GM21717 (cell line): ENCODE measurements at regions not wholly inside any gene's neighbourhood (a gene's known extent, or its start where the extent isn't known, plus 50 kb on each side); places are given as distances from the start of the nearest gene placed in this dataset.
"Not testable (repeated sequence)": the region's sequence is repeated elsewhere in the genome, so short reads cannot be mapped to it uniquely, and the experiment has no call there.

Experiments used
- ATAC-seq: cut with Tn5 transposase; IDR thresholded peaks from one replicate; pipeline ENCODE4 v1.9.1; 2021; ENCODE audit warnings: mild to moderate bottlenecking, moderate library complexity; ENCODE audit not compliant: unreplicated experiment

GRCh38 chr11:23632293-23632692, 772.0 kb upstream of the CCDC179 start:
- no peak for ATAC-seq

GRCh38 chr11:23644443-23644842, 784.2 kb upstream of the CCDC179 start:
- no peak for ATAC-seq

DNA sequence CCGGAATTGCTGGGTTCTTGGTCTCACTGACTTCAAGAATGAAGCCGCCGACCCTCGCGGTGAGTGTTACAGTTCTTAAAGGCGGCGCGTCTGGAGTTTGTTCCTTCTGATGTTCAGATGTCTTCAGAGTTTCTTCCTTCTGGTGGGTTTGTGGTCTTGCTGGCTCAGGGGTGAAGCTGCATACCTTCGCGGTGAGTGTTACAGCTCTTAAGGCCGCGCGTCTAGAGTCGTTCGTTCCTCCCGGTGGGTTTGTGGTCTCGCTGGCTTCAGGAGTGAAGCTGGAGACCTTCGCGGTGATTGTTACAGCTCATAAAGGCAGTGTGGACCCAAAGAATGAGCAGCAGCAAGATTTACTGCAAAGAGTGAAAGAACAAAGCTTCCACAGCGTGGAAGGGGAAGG, 792.1 kb upstream of the CCDC179 start:
- ATAC-seq, result not testable (repeated sequence)

- no peak for ATAC-seq
Observed at GRCh38 chr11:23653071-23653675, 792.9 kb upstream of the CCDC179 start.

DNA sequence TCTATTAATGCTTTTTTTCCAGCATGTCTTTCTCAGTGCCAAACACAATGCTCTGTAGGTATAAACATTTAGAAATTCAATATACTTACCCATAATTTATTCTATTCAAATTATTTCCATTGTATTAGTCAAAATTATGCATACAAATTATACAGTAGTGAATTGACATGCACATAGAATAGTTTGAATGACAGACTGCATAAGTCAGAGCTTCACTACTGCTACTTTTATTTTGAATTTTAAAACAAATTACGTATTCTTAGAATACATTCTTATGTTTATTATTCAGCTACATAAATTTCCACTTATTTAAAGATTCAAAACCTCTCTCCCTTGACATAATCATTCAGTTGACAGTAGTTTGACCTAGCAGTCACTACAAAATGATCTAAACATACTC, 808.0 kb upstream of the CCDC179 start:
- no peak for ATAC-seq

DNA sequence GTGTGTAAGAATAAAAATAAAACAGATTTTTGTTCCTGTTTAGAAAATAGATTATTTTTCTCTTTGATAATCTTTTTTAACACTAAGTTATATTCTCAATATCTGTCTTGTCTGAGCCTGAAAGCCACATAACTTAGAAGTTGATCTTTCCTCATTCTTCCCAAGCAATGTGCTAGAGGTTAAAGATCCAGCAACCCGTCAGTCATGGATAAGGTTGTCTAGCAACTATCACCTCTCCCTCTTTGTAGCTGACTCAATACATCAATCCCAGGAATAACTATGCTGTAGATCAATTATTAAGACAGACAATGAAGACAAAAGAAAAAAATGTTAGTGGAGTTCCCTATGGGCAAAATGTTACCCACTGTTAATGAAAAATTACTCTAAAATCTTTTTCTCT, 813.1 kb upstream of the CCDC179 start:
- no peak for ATAC-seq

DNA sequence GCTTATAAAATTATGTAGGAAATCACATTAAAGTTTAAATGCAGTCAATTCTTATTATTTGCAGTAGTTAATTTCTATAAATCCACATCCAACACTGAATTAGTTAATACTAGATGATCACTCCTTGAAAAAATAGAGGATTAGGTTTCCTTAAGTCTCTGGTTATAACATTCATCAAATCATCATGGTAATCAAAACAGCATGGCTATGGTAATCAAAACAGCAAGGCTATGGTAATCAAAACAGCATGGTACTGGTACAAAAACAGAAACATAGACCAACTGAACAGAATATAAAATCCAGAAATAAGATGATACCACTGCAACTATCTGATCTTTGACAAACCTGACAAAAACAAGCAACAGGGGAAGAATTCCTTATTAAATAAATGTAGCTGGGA, 814.6 kb upstream of the CCDC179 start:
- no peak for ATAC-seq

GRCh38 chr11:23679041-23679440, 817.8 kb upstream of the LUZP2 start:
- no peak for ATAC-seq

- ATAC-seq, result no peak
Observed at GRCh38 chr11:23679981-23680380, 816.9 kb upstream of the LUZP2 start.

DNA sequence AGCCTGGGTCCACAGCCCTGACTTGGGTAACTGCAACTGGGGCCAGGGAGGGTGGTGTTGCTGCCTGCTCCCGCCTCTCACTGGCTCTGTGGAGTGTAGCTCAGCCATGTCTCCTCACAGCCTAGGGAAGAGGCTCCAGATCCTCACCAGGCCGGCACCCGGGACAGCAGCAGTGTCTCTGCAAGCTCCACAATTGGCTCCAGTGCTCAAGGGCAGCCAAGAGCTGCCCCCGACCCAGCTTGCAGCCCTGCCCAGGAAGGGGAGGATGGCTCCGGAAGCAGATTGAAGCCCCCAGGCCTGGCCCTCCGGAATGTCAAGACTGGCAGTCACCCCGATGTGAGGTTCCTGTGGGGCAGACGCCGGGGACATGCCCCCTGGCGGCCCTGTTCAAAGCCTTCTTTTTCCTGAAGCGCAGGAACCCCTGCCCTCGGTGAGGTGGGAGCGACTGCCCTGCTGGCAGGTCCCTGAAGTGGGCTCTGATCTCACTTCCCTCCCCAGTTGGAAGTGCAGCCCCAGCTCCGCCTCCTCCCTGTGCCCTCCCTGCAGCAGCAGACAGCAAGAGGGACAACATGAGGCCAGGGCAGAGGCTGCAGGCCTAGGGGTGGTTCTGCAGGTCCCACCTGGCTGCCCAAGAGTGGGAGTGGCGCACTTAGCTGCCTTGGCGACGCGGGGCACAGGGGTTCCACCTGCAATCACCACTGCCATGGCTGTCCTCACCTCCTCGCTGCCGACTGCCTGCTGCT, 816.2 kb upstream of the LUZP2 start:
- no peak for ATAC-seq

- no peak for ATAC-seq
Observed at GRCh38 chr11:23684701-23685100, 812.2 kb upstream of the LUZP2 start.

DNA sequence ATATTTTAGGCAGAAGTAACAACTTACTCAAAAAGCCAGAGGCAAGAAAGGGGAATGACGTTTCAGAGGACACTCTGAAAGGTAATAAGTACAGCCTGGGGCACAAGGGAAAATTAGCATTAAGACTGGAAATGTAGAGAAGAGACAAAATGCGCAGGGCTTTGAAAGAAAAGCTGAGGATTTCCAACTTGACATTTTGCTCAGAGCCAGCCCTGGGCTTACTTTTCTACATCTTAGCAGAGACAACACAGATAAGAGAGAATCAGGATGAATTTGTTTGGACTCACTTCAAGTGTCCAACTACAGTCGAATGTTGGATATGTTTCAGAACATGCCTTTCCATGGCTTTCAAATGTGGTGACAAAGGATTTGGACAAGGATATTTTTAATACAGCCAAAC, 808.9 kb upstream of the LUZP2 start:
- ATAC-seq, result no peak

- no peak for ATAC-seq
Observed at GRCh38 chr11:23688411-23688810, 808.4 kb upstream of the LUZP2 start.

DNA sequence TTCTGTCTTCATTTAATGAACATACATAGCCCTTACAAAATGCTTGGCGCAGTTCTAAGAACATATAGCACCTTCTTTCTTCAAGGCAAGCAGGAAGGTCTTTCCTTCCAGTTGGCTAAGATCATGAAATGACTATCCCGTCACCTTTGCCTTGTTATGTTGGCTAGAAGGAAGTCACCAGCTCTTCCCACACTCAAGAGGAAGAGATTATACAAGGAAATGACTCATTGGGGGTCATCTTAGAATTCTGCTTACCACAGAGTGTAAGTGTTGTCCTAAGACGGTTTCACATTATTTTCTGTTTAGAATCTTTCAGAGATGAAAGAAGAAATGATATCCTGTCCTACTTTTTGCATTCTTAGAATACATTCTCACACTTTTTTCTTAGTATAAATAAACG, 808.0 kb upstream of the LUZP2 start:
- ATAC-seq, result no peak

- no peak for ATAC-seq
Observed at GRCh38 chr11:23696688-23697415, 800.0 kb upstream of the LUZP2 start.

DNA sequence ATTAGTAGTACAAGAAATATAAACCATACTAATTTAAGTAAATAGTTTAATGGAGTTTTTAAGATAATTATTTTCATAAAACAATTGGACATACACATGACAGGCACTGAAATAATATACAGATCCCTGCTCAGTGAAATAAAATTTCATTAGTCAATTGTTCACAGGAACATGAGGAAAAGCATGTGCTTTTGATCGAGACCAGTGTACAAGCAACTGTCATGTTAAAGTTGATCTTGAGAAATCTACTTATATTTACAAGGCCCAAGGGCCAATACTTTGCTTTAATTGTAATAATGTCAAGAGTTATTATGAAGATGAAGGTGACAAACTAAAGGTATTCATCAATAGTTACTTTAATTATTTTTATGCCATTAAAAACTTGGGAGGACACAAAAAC, 792.7 kb upstream of the LUZP2 start:
- ATAC-seq, result no peak

GRCh38 chr11:23711981-23712380, 784.9 kb upstream of the LUZP2 start:
- no peak for ATAC-seq

GRCh38 chr11:23719016-23719415, 777.8 kb upstream of the LUZP2 start:
- ATAC-seq, result no peak

DNA sequence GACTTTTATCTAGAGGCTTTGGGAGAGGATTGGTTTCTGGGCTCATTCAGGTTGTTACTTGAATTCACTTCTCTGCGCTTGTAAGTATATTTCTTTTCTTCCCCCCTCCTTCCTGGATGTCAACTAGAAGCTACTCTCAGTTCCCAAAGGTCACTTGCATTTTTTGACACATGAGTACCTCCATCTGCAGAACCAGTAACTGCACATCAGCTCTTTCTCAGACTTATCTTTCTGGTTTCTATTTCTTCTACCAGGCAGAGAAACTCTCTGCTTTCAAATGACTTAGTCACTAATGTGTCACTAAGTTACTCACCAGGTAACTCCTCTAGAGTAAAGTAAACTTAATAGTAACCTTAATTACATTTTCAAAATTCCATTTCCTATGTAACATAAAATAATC, 773.0 kb upstream of the LUZP2 start:
- ATAC-seq, result peak; percentile 88

DNA sequence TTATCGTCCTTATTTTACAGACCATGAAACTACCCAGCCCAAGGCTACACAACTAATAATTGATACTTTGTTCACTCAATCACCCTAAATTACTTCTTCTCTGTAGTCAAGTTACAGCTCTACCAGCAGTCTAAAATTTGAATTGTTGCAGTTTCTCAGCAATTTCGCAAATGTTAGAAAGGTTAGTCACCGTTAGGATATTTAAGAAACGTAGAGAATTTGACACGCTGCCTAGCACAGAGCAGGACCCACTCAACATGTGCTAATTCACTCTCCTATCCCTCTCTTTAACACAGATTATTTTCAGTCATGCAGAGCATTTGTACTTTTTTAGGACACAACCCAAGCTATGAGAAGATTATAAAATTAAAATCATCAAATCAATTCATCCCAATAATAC, 771.1 kb upstream of the LUZP2 start:
- no peak for ATAC-seq

DNA sequence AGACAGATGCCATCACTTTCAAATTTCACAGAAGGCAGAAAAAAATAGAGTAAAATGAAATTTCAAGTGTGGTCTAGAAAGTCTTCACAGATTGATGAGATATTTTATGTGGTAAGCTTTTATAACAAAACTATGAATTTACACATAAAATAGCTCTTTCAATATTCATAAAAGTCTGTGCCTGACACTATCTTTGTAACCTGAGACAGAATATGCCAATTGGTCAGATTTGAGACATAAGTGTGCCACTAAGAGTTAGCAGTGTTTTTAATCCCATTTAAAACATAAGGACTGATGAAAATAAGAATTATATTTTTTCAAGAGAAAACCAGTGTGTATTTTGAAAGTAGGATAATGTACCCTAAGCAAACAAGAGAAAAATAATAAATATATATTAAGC, 769.5 kb upstream of the LUZP2 start:
- ATAC-seq, result no peak

- ATAC-seq, result no peak
Observed at GRCh38 chr11:23727794-23728193, 769.1 kb upstream of the LUZP2 start.
